NB4 (cell line): ENCODE measurements at regions not wholly inside any gene's neighbourhood (a gene's known extent, or its start where the extent isn't known, plus 50 kb on each side); places are given as distances from the start of the nearest gene placed in this dataset.

Source experiments
- CTCF ChIP-seq: IDR thresholded peaks from one replicate; pipeline ENCODE4 v1.5.1; 2012; ENCODE audit warnings: low read depth, low read length
- MYC ChIP-seq: IDR thresholded peaks from 2 replicates; pipeline ENCODE4 v1.6.1; 2011; ENCODE audit warnings: low read depth, low read length

DNA sequence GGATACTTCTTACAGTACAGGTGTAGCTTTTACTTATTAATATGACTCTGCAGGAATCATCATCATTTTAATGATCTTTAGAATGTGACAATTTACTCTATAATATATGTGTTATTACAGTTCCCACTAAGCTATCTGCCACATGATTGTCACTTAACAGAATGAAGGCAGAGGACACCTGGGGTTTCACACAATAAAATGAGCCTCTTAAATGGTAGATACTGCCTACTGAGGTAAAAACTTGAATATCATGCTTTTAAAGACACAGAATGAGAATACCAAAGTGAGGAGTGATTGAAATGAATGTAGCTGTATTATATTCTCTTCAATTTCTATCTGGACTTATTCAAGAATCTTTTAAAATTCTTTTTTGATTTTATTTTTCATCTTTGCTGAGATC is 1255.3 kb upstream of the LRRN3 start:
- TF ChIP-seq CTCF (no peak), MYC (no peak)
